ENCODE measurements at regions not wholly inside any gene's neighbourhood (a gene's known extent, or its start where the extent isn't known, plus 50 kb on each side); places are given as distances from the start of the nearest gene placed in this dataset.

- Mint-ChIP-seq H3K9me3 (no peaks in the 10 kb centered on the region), H3K4me3 (no peak overlapping the region), H3K27me3 (ENCODE audit: insufficient read depth) (no peaks in the 10 kb centered on the region), H3K4me1 (ENCODE audit: low read depth) (peaks cover 17% of the 10 kb centered on the region; the same call in 1 of the 2 replicates), H3K36me3 (ENCODE audit: low read depth) (no peaks in the 10 kb centered on the region), H3K27ac (no peak overlapping the region)
- DNase-seq: no peak
- TF ChIP-seq, protein P1, sequence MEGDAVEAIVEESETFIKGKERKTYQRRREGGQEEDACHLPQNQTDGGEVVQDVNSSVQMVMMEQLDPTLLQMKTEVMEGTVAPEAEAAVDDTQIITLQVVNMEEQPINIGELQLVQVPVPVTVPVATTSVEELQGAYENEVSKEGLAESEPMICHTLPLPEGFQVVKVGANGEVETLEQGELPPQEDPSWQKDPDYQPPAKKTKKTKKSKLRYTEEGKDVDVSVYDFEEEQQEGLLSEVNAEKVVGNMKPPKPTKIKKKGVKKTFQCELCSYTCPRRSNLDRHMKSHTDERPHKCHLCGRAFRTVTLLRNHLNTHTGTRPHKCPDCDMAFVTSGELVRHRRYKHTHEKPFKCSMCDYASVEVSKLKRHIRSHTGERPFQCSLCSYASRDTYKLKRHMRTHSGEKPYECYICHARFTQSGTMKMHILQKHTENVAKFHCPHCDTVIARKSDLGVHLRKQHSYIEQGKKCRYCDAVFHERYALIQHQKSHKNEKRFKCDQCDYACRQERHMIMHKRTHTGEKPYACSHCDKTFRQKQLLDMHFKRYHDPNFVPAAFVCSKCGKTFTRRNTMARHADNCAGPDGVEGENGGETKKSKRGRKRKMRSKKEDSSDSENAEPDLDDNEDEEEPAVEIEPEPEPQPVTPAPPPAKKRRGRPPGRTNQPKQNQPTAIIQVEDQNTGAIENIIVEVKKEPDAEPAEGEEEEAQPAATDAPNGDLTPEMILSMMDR (IDR thresholded peaks at IDR 0.05): no peak
These were observed 319.0 kb upstream of the PKDCC start for GRCh38 chr2:41728788-41729338.

DNA sequence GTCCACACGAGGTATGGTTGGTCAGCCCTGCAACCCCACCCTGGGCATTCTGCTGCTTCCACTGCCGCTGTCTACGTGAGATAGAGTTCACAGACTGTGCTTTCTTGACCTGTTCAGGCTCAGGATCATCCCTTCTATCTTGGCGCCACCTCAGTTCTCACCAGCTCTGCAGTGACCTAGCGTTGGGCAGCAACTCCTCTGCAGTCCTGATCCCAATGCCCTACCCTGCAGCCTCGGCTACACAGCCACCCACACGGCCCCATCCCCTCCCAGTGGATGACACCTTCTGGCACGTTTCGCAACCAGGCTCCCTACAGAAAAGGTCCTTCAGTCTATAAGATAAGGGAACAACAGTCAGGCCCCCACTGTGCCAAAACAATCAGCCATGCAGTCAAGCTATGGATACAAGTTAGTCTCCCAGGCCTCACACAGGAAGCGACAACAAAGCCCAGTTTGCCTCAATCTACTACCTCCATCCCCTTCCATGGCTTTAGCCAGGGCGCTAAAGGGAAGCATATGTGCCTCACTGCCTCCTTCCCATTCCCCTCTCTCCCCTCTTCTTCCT is 317.9 kb upstream of the PKDCC start:
- DNase-seq: no peak
- Mint-ChIP-seq H3K27me3 (ENCODE audit: insufficient read depth) (peaks cover under 1% of the 10 kb centered on the region; the same call in 1 of the 2 replicates), H3K27ac (no peak overlapping the region), H3K4me1 (ENCODE audit: low read depth) (peaks cover 18% of the 10 kb centered on the region; the same call in 1 of the 2 replicates), H3K9me3 (no peaks in the 10 kb centered on the region), H3K36me3 (ENCODE audit: low read depth) (no peaks in the 10 kb centered on the region), H3K4me3 (no peak overlapping the region)
- TF ChIP-seq, protein P1 (IDR thresholded peaks at IDR 0.05): no peak

- H3K27ac Mint-ChIP-seq: peak overlapping the region; percentile 64
- peaks cover 34% of the 10 kb centered on the region; the same call in 1 of the 2 replicates for H3K4me1 Mint-ChIP-seq (ENCODE audit: low read depth)
- peaks cover 8% of the 10 kb centered on the region for H3K27me3 Mint-ChIP-seq (ENCODE audit: insufficient read depth)
- H3K36me3 Mint-ChIP-seq (ENCODE audit: low read depth): no peaks in the 10 kb centered on the region
- no peak overlapping the region for H3K4me3 Mint-ChIP-seq
- TF ChIP-seq, protein P1 (IDR thresholded peaks at IDR 0.05): no peak
- DNase-seq: no peak
- no peaks in the 10 kb centered on the region for H3K9me3 Mint-ChIP-seq
These were observed 312.8 kb upstream of the PKDCC start for GRCh38 chr2:41735006-41735405.

DNA sequence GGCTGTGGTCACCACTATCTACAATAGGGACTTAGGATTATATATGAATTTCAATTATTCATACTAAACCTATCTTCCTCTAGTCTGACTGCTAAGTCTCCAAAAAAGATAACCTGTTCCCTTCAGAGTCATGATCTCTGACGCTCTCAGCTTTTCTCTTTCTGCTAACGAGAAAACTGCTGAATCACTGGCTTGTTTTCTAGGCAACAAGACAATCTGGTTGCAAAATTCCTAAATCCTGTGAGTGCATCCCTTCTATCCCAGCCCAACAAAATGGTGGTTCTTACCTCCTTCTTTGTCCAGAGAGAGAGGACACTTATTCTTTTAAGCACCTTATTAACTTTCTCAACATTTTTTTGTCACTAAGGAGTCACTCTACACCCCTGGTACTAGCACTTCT is 312.3 kb upstream of the PKDCC start:
- DNase-seq: no peak
- Mint-ChIP-seq H3K27ac (peak overlapping the region; percentile 64; the same call in 1 of the 2 replicates), H3K36me3 (ENCODE audit: low read depth) (no peaks in the 10 kb centered on the region), H3K9me3 (no peaks in the 10 kb centered on the region), H3K4me3 (no peak overlapping the region), H3K4me1 (ENCODE audit: low read depth) (peaks cover 34% of the 10 kb centered on the region; the same call in 1 of the 2 replicates), H3K27me3 (ENCODE audit: insufficient read depth) (peaks cover 8% of the 10 kb centered on the region)
- TF ChIP-seq, protein P1 (IDR thresholded peaks at IDR 0.05): no peak

- TF ChIP-seq, protein P1 (IDR thresholded peaks at IDR 0.05): no peak
- peak overlapping the region; percentile 11; the same call in 1 of the 2 replicates for H3K4me3 Mint-ChIP-seq
- H3K4me1 Mint-ChIP-seq (ENCODE audit: low read depth): peaks cover 34% of the 10 kb centered on the region; the same call in 1 of the 2 replicates
- no peaks in the 10 kb centered on the region for H3K36me3 Mint-ChIP-seq (ENCODE audit: low read depth)
- peaks cover 8% of the 10 kb centered on the region for H3K27me3 Mint-ChIP-seq (ENCODE audit: insufficient read depth)
- peak overlapping the region; percentile 64; the same call in 1 of the 2 replicates for H3K27ac Mint-ChIP-seq
- no peaks in the 10 kb centered on the region for H3K9me3 Mint-ChIP-seq
- no peak for DNase-seq
These were observed 311.7 kb upstream of the PKDCC start for GRCh38 chr2:41736105-41736567.

Measured in HFFc6 (cell line).